ENCODE measurements at regions not wholly inside any gene's neighbourhood (a gene's known extent, or its start where the extent isn't known, plus 50 kb on each side); places are given as distances from the start of the nearest gene placed in this dataset.
A peak's percentile ranks its signal among the peaks of the same experiment; 100 is the strongest.

DNA sequence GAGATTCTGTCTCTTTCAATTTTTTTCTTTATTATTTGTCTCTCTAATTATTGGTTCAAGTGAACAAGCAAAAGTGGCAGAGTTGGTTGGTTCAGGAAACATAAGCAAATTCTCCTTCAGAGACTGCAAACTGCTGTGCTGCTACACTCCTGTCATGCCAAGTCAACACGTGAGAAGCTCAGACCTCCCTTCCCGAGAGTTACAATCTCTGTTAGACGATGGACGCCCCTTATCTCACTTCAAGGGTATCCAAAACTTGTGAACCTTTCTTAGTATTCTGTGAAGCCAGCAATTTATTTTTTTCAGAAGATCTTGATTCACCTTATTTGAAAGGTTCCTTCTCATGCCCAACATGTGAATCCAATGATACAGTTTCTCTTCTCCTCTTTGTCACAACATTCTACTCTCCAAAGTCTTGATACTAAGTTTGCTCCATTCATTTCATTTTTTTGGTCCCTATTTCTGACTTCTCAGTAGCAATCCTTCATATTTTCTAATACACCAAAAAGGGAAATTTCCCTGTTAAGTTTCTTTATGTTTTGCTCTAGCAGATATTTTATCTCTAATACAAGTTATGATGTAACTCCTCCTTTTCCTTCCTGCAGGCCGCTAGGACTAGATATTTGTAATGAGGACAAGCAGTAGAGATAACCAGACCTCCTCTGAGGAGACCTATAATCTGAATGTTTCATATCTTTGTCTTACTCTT is 448.8 kb upstream of the CITED2 start:
- Histone ChIP-seq H3K9me3 (ENCODE audit: low read length) (no peaks in the 10 kb centered on the region), H3K9ac (ENCODE audit: low read length) (no peak overlapping the region), H3F3A (ENCODE audit: insufficient read depth, low read length, poor library complexity, severe bottlenecking) (no peaks in the 10 kb centered on the region), H2AFZ (ENCODE audit: low read depth, low read length) (no peak overlapping the region), H3K4me2 (ENCODE audit: low read length) (no peak overlapping the region), H3K36me3 (ENCODE audit: insufficient read depth, low read length) (no peaks in the 10 kb centered on the region), H3K4me3 (ENCODE audit: low read length) (no peak overlapping the region), H3K9me2 (ENCODE audit: insufficient read depth, low read length) (no peaks in the 10 kb centered on the region), H3K79me2 (replicated peaks; ENCODE audit: insufficient read depth, low read length) (no peaks in the 10 kb centered on the region), H4K20me1 (ENCODE audit: insufficient read depth) (no peaks in the 10 kb centered on the region), H3K27ac (ENCODE audit: low read length) (no peak overlapping the region), H3K27me3 (ENCODE audit: insufficient read depth, low read depth, low read length) (no peaks in the 10 kb centered on the region)
- TF ChIP-seq SMC3 (conservative IDR thresholded peaks at IDR 0.05; ENCODE audit: poor library complexity) (no peak), RAD21 (conservative IDR thresholded peaks at IDR 0.05) (no peak), TAF1 (IDR thresholded peaks at IDR 0.05; ENCODE audit: low read depth) (no peak), EP300 (conservative IDR thresholded peaks at IDR 0.05; ENCODE audit: poor library complexity, severe bottlenecking) (no peak), MXI1 (conservative IDR thresholded peaks at IDR 0.05; ENCODE audit: poor library complexity, severe bottlenecking) (no peak), POLR2AphosphoS5 (IDR thresholded peaks at IDR 0.05) (no peak), EZH2 (IDR thresholded peaks at IDR 0.05; ENCODE audit: borderline replicate concordance, insufficient read depth, low read length, poor library complexity, severe bottlenecking) (no peak)
- TF ChIP-seq, protein P1, sequence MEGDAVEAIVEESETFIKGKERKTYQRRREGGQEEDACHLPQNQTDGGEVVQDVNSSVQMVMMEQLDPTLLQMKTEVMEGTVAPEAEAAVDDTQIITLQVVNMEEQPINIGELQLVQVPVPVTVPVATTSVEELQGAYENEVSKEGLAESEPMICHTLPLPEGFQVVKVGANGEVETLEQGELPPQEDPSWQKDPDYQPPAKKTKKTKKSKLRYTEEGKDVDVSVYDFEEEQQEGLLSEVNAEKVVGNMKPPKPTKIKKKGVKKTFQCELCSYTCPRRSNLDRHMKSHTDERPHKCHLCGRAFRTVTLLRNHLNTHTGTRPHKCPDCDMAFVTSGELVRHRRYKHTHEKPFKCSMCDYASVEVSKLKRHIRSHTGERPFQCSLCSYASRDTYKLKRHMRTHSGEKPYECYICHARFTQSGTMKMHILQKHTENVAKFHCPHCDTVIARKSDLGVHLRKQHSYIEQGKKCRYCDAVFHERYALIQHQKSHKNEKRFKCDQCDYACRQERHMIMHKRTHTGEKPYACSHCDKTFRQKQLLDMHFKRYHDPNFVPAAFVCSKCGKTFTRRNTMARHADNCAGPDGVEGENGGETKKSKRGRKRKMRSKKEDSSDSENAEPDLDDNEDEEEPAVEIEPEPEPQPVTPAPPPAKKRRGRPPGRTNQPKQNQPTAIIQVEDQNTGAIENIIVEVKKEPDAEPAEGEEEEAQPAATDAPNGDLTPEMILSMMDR (IDR thresholded peaks at IDR 0.05; ENCODE audit: poor library complexity, severe bottlenecking), result no peak
- TF ChIP-seq, protein P2, sequence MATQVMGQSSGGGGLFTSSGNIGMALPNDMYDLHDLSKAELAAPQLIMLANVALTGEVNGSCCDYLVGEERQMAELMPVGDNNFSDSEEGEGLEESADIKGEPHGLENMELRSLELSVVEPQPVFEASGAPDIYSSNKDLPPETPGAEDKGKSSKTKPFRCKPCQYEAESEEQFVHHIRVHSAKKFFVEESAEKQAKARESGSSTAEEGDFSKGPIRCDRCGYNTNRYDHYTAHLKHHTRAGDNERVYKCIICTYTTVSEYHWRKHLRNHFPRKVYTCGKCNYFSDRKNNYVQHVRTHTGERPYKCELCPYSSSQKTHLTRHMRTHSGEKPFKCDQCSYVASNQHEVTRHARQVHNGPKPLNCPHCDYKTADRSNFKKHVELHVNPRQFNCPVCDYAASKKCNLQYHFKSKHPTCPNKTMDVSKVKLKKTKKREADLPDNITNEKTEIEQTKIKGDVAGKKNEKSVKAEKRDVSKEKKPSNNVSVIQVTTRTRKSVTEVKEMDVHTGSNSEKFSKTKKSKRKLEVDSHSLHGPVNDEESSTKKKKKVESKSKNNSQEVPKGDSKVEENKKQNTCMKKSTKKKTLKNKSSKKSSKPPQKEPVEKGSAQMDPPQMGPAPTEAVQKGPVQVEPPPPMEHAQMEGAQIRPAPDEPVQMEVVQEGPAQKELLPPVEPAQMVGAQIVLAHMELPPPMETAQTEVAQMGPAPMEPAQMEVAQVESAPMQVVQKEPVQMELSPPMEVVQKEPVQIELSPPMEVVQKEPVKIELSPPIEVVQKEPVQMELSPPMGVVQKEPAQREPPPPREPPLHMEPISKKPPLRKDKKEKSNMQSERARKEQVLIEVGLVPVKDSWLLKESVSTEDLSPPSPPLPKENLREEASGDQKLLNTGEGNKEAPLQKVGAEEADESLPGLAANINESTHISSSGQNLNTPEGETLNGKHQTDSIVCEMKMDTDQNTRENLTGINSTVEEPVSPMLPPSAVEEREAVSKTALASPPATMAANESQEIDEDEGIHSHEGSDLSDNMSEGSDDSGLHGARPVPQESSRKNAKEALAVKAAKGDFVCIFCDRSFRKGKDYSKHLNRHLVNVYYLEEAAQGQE (IDR thresholded peaks at IDR 0.05; ENCODE audit: borderline replicate concordance), result no peak

DNA sequence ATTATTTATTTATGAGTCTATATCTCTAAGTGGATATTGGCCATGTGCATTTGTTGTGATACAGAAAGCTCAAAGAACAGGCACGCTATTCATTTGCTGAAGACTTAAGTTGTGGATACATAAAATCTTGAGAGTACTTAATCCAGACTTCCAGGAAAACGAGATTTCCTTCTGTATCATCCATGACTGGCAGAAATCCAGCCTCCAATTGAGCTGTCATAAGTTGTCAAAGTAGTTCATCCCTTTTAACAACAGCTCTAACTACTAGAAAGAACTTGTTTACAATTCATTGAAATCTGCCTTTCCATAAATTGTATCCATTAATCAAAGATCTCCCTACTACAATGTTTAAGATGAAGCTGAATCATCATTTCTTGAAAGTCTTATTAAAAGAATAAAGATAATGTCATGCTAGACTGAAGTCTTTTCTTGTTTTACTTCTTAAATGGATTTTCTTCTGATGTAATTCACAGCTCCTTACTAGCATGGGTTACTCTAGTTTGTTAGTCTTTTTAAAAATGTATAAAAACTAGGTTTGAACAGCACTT is 447.3 kb upstream of the CITED2 start:
- H3K4me2 ChIP-seq (ENCODE audit: low read length), result no peak overlapping the region
- no peak overlapping the region for H3K27ac ChIP-seq (ENCODE audit: low read length)
- no peaks in the 10 kb centered on the region for H3K79me2 ChIP-seq (replicated peaks; ENCODE audit: insufficient read depth, low read length)
- no peaks in the 10 kb centered on the region for H3F3A ChIP-seq (ENCODE audit: insufficient read depth, low read length, poor library complexity, severe bottlenecking)
- H3K9me3 ChIP-seq (ENCODE audit: low read length), result no peaks in the 10 kb centered on the region
- H4K20me1 ChIP-seq (ENCODE audit: insufficient read depth), result no peaks in the 10 kb centered on the region
- no peak overlapping the region for H3K9ac ChIP-seq (ENCODE audit: low read length)
- TF ChIP-seq, protein P2 (IDR thresholded peaks at IDR 0.05; ENCODE audit: borderline replicate concordance), result no peak
- TF ChIP-seq EP300 (conservative IDR thresholded peaks at IDR 0.05; ENCODE audit: poor library complexity, severe bottlenecking), result peak; percentile 33
- TF ChIP-seq, protein P1 (IDR thresholded peaks at IDR 0.05; ENCODE audit: poor library complexity, severe bottlenecking), result no peak
- no peak overlapping the region for H3K4me3 ChIP-seq (ENCODE audit: low read length)
- H3K27me3 ChIP-seq (ENCODE audit: insufficient read depth, low read depth, low read length), result no peaks in the 10 kb centered on the region
- no peaks in the 10 kb centered on the region for H3K36me3 ChIP-seq (ENCODE audit: insufficient read depth, low read length)
- no peaks in the 10 kb centered on the region for H3K9me2 ChIP-seq (ENCODE audit: insufficient read depth, low read length)
- no peak overlapping the region for H2AFZ ChIP-seq (ENCODE audit: low read depth, low read length)

Measured in neural cell (in vitro differentiated cells).